ENCODE measurements at regions not wholly inside any gene's neighbourhood (a gene's known extent, or its start where the extent isn't known, plus 50 kb on each side); places are given as distances from the start of the nearest gene placed in this dataset.

DNA sequence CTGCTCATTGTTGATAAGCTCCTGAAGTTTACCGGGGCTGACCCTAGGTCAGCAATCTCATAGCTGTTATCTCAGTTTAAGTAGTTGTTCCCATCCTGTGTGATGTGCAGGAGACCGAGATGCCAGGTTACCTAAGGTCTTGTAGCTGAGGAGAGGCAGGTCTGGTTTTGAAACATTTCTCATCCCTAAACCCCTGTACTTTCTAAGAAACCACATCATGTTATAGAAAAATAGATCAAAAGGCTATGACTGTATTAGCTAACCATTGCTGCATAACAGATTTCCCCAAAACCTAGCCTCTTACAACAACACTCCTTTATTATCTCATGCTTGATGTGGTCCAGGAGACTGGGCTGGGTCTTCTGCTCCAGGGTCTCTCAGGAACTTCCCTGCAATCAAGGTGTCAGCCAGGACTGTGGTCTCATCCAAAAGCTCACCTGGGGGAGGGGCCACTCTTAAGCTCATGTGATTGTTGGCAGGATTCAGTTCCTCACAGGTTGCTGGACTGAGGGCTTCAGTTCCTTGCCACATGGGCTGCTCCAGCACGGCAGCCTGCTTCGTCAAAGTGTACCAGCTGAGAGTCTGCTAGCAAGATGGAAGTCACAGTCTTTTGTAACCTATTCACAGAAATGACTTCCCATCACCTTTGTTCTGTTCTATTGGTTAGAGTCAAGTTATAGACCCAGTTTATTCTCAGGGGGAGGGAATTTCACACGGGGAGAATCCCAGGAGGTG lies 60.9 kb upstream of the CLCN4 start:
- Histone ChIP-seq H3K4me3 (no peak overlapping the region), H3K9me3 (ENCODE audit: control insufficient read depth in 4 of 4, insufficient read depth in 3 of 4, low read length in 3 of 4) (peaks cover 0 to 1% (median 0%) of the 10 kb centered on the region in 4 donors), H3K27ac (ENCODE audit: low read depth in 1 of 2, low read length in 1 of 2) (no peak overlapping the region), H3K27me3 (ENCODE audit: control insufficient read depth in 3 of 3, insufficient read depth in 3 of 3, low read length in 2 of 3) (peaks cover 0 to 6% (median 5%) of the 10 kb centered on the region in 3 donors), H3K36me3 (ENCODE audit: control insufficient read depth in 4 of 4, insufficient read depth in 4 of 4, low read length in 4 of 4) (peaks cover 3 to 12% (median 5%) of the 10 kb centered on the region in 4 donors), H3K4me1 (ENCODE audit: control insufficient read depth in 5 of 5, insufficient read depth in 5 of 5, low read length in 5 of 5) (peaks cover 0 to 3% (median 0%) of the 10 kb centered on the region in 5 donors), H3K9ac (ENCODE audit: insufficient read depth in 1 of 2, low read length in 2 of 2) (no peak overlapping the region)
- ATAC-seq (ENCODE audit: insufficient read depth, low FRiP score) (no peak), DNase-seq (no peak)
- WGBS, 2 donors, result 75 to 90% methylated on average over 5 of the region's 5 CpGs
- TF ChIP-seq, protein P1, sequence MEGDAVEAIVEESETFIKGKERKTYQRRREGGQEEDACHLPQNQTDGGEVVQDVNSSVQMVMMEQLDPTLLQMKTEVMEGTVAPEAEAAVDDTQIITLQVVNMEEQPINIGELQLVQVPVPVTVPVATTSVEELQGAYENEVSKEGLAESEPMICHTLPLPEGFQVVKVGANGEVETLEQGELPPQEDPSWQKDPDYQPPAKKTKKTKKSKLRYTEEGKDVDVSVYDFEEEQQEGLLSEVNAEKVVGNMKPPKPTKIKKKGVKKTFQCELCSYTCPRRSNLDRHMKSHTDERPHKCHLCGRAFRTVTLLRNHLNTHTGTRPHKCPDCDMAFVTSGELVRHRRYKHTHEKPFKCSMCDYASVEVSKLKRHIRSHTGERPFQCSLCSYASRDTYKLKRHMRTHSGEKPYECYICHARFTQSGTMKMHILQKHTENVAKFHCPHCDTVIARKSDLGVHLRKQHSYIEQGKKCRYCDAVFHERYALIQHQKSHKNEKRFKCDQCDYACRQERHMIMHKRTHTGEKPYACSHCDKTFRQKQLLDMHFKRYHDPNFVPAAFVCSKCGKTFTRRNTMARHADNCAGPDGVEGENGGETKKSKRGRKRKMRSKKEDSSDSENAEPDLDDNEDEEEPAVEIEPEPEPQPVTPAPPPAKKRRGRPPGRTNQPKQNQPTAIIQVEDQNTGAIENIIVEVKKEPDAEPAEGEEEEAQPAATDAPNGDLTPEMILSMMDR (IDR thresholded peaks at IDR 0.05; ENCODE audit: control extremely low read depth, extremely low read depth), result no peak

DNA sequence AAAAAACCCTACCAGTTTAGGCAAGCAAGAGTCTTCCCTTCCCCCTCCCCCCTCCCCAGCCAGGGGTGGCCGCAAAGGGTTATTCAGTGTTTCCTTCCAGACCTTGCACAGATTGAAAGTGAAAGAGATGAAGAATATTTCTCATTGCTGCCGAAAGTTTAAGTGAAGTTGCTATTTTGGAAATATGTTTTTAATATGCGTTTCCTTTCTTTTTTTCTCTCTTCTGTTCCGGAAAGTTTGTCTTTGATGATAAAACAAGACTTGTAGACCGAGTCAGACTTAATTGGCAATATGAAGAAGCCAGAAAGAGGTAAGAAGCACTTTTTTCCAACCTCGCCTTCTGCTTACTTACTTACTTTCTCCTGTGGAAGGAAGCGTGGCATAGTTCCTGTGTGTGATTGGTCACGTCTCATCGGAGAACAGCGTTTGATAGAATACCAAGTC lies 58.5 kb upstream of the CLCN4 start:
- TF ChIP-seq, protein P1 (IDR thresholded peaks at IDR 0.05; ENCODE audit: control extremely low read depth, extremely low read depth), result no peak
- no peak for ATAC-seq (ENCODE audit: insufficient read depth, low FRiP score)

DNA sequence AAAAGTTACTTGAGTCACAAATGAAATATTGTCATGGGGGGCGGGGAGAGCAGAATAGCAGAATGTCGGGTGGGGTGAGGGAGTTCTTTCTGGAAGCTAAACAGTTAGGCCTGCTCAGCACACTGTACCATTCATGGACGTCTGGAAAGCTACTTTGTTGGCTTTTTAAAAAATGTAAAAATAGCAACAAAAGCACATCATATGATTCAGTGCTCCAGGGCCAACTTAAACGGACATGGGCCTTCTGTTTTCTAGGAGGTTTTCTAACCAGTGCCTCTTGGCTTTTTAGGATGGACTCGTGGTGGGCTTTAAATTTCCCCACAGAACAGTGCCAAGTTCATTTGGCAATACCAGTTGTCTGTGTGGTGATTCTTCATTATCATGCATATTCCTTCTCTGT lies 57.4 kb upstream of the CLCN4 start:
- H3K27me3 ChIP-seq (ENCODE audit: control insufficient read depth in 3 of 3, insufficient read depth in 3 of 3, low read length in 2 of 3), result peaks cover 0 to 5% (median 3%) of the 10 kb centered on the region in 3 donors
- no peak for DNase-seq
- H3K36me3 ChIP-seq (ENCODE audit: control insufficient read depth in 4 of 4, insufficient read depth in 4 of 4, low read length in 4 of 4), result peaks cover 3 to 16% (median 6%) of the 10 kb centered on the region in 4 donors
- WGBS, 2 donors, result 51 to 67% methylated on average over 5 of the region's 5 CpGs
- no peak overlapping the region for H3K4me3 ChIP-seq
- ATAC-seq (ENCODE audit: insufficient read depth, low FRiP score), result no peak
- H3K9me3 ChIP-seq (ENCODE audit: control insufficient read depth in 4 of 4, insufficient read depth in 3 of 4, low read length in 3 of 4), result peaks cover 0 to 8% (median 0%) of the 10 kb centered on the region in 4 donors
- no peak overlapping the region for H3K27ac ChIP-seq (ENCODE audit: low read depth in 1 of 2, low read length in 1 of 2)
- H3K4me1 ChIP-seq (ENCODE audit: control insufficient read depth in 5 of 5, insufficient read depth in 5 of 5, low read length in 5 of 5), result peaks cover 0 to 9% (median 0%) of the 10 kb centered on the region in 5 donors
- no peak overlapping the region for H3K9ac ChIP-seq (ENCODE audit: insufficient read depth in 1 of 2, low read length in 2 of 2)
- TF ChIP-seq, protein P1 (IDR thresholded peaks at IDR 0.05; ENCODE audit: control extremely low read depth, extremely low read depth), result no peak

More for the DNA sequence above, 58.5 kb upstream of the CLCN4 start:
- H3K27ac ChIP-seq (ENCODE audit: low read depth in 1 of 2, low read length in 1 of 2), result no peak overlapping the region
- H3K4me1 ChIP-seq (ENCODE audit: control insufficient read depth in 5 of 5, insufficient read depth in 5 of 5, low read length in 5 of 5), result peaks cover 0 to 9% (median 0%) of the 10 kb centered on the region in 5 donors
- H3K9ac ChIP-seq (ENCODE audit: insufficient read depth in 1 of 2, low read length in 2 of 2), result no peak overlapping the region
- DNase-seq, result no peak
- H3K4me3 ChIP-seq, result no peak overlapping the region
- peaks cover 0 to 5% (median 0%) of the 10 kb centered on the region in 4 donors for H3K9me3 ChIP-seq (ENCODE audit: control insufficient read depth in 4 of 4, insufficient read depth in 3 of 4, low read length in 3 of 4)
- peaks cover 0 to 6% (median 5%) of the 10 kb centered on the region in 3 donors for H3K27me3 ChIP-seq (ENCODE audit: control insufficient read depth in 3 of 3, insufficient read depth in 3 of 3, low read length in 2 of 3)
- 8 to 68% methylated on average over 10 of the region's 10 CpGs for WGBS, 2 donors
- peaks cover 0 to 18% (median 6%) of the 10 kb centered on the region in 4 donors for H3K36me3 ChIP-seq (ENCODE audit: control insufficient read depth in 4 of 4, insufficient read depth in 4 of 4, low read length in 4 of 4)

Measured in lung (tissue), 11 donors.